GM18858 (cell line): ENCODE measurements at regions not wholly inside any gene's neighbourhood (a gene's known extent, or its start where the extent isn't known, plus 50 kb on each side); places are given as distances from the start of the nearest gene placed in this dataset.

ENCODE experiments used
- ATAC-seq: cut with Tn5 transposase; IDR thresholded peaks from one replicate; pipeline ENCODE4 v1.9.1; 2021; ENCODE audit not compliant: unreplicated experiment

- ATAC-seq, result no peak
Measured at GRCh38 chr1:207971331-207972219, 60.6 kb upstream of the CD34 start.

- ATAC-seq, result no peak
Measured at GRCh38 chr1:207970329-207971233, 59.7 kb upstream of the CD34 start.

GRCh38 chr1:207969528-207969927 lies 58.6 kb upstream of the CD34 start:
- ATAC-seq, result no peak

GRCh38 chr1:207968521-207969009 lies 57.6 kb upstream of the CD34 start:
- no peak for ATAC-seq

GRCh38 chr1:207967703-207968102 lies 56.8 kb upstream of the CD34 start:
- ATAC-seq, result no peak

GRCh38 chr1:207966521-207966920 lies 55.6 kb upstream of the CD34 start:
- ATAC-seq, result no peak

GRCh38 chr1:207965392-207966387 lies 54.8 kb upstream of the CD34 start:
- no peak for ATAC-seq

- no peak for ATAC-seq
Measured at GRCh38 chr1:207964195-207964966, 53.5 kb upstream of the CD34 start.

GRCh38 chr1:207963427-207964194 lies 52.7 kb upstream of the CD34 start:
- peak; percentile 84 for ATAC-seq

GRCh38 chr1:207962716-207963426 lies 51.9 kb upstream of the CD34 start:
- ATAC-seq, result no peak
